ENCODE measurements at regions not wholly inside any gene's neighbourhood (a gene's known extent, or its start where the extent isn't known, plus 50 kb on each side); places are given as distances from the start of the nearest gene placed in this dataset.

GRCh38 chr5:51977014-51977413 is 593.8 kb downstream of the ISL1 start:
- TF ChIP-seq, protein P1, sequence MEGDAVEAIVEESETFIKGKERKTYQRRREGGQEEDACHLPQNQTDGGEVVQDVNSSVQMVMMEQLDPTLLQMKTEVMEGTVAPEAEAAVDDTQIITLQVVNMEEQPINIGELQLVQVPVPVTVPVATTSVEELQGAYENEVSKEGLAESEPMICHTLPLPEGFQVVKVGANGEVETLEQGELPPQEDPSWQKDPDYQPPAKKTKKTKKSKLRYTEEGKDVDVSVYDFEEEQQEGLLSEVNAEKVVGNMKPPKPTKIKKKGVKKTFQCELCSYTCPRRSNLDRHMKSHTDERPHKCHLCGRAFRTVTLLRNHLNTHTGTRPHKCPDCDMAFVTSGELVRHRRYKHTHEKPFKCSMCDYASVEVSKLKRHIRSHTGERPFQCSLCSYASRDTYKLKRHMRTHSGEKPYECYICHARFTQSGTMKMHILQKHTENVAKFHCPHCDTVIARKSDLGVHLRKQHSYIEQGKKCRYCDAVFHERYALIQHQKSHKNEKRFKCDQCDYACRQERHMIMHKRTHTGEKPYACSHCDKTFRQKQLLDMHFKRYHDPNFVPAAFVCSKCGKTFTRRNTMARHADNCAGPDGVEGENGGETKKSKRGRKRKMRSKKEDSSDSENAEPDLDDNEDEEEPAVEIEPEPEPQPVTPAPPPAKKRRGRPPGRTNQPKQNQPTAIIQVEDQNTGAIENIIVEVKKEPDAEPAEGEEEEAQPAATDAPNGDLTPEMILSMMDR (IDR thresholded peaks at IDR 0.05), result no peak
- no peak for TF ChIP-seq EZH2phosphoT487 (IDR thresholded peaks at IDR 0.05)
- no peak for TF ChIP-seq EZH2 (IDR thresholded peaks at IDR 0.05)
